H1 (cell line): ENCODE measurements at regions not wholly inside any gene's neighbourhood (a gene's known extent, or its start where the extent isn't known, plus 50 kb on each side); places are given as distances from the start of the nearest gene placed in this dataset.

ENCODE experiments used
- ATF2 ChIP-seq: IDR thresholded peaks from 2 replicates; pipeline ENCODE4 v1.6.1; 2012; ENCODE audit warnings: low read length, inconsistent platforms
- BCL11A ChIP-seq, 2 experiments: IDR thresholded peaks; one replicate each; pipeline ENCODE4 v1.6.1; 2011; ENCODE audit warnings: low read depth in 2 of 2, low read length in 2 of 2, mild to moderate bottlenecking in 2 of 2
- RFX5 ChIP-seq: IDR thresholded peaks from 2 replicates; pipeline ENCODE4 v1.6.1; 2011; ENCODE audit warnings: low read depth, low read length, improper control_type of control experiment, borderline replicate concordance
- TAF7 ChIP-seq: optimal IDR thresholded peaks from 2 replicates; pipeline ENCODE3; 2011; ENCODE audit warnings: low read depth, mild to moderate bottlenecking, inconsistent platforms, low read length, moderate library complexity, borderline replicate concordance

- TF ChIP-seq ATF2 (no peak), TAF7 (no peak), BCL11A (IDR thresholded peaks at IDR 0.05; ENCODE audit: low read depth in 2 of 2, low read length in 2 of 2) (no peak), RFX5 (no peak)
These were observed 660.1 kb upstream of the SLITRK1 start (continued) for GRCh38 chr13:84542348-84542747.
